Aorta (tissue), 5 donors: ENCODE measurements at regions not wholly inside any gene's neighbourhood (a gene's known extent, or its start where the extent isn't known, plus 50 kb on each side); places are given as distances from the start of the nearest gene placed in this dataset.
"Not testable (repeated sequence)": the region's sequence is repeated elsewhere in the genome, so short reads cannot be mapped to it uniquely, and the experiment has no call there.

Source experiments
- ATAC-seq: fragments of 200-7000 bp; cut with Tn5 transposase; one replicate; pipeline ENCODE4 v1.9.1; 2022; ENCODE audit warnings: moderate library complexity; ENCODE audit not compliant: low FRiP score
- DNase-seq, 2 donors: peaks; one replicate each; pipeline ENCODE4 v3.0.0-alpha.2; 2020
- H3K27ac ChIP-seq, 2 donors: one replicate each; pipeline ENCODE4 v1.5.1; 2013; ENCODE audit warnings: low read length in 2 of 2, mild to moderate bottlenecking in 2 of 2, moderate library complexity in 2 of 2, control low read depth in 1 of 2, inconsistent platforms in 1 of 2, low read depth in 1 of 2
- H3K27me3 ChIP-seq, 2 donors: one replicate each; pipeline ENCODE4 v1.6.1; 2013; ENCODE audit warnings: control low read depth in 1 of 2, low read length in 1 of 2, mild to moderate bottlenecking in 1 of 2, moderate library complexity in 1 of 2; ENCODE audit not compliant: insufficient read depth in 2 of 2, control insufficient read depth in 1 of 2
- H3K36me3 ChIP-seq, 2 donors: one replicate each; pipeline ENCODE4 v1.6.1; 2013; ENCODE audit warnings: control low read depth in 1 of 2, low read length in 1 of 2, mild to moderate bottlenecking in 1 of 2; ENCODE audit not compliant: insufficient read depth in 2 of 2, control insufficient read depth in 1 of 2
- H3K4me1 ChIP-seq, 2 donors: one replicate each; pipeline ENCODE4 v1.6.1; 2013; ENCODE audit warnings: low read length in 2 of 2, control low read depth in 1 of 2, mild to moderate bottlenecking in 1 of 2, moderate library complexity in 1 of 2; ENCODE audit not compliant: insufficient read depth in 2 of 2, control insufficient read depth in 1 of 2
- H3K4me3 ChIP-seq, 2 donors: one replicate each; pipeline ENCODE4 v1.5.1; 2013; ENCODE audit warnings: low read length in 2 of 2, control low read depth in 1 of 2, mild to moderate bottlenecking in 1 of 2
- H3K9me3 ChIP-seq: one replicate; pipeline ENCODE4 v1.6.1; 2013; ENCODE audit warnings: mild to moderate bottlenecking, low read length; ENCODE audit not compliant: control insufficient read depth
- WGBS, 2 donors: extraction: QIAGEN DNeasy Blood & Tissue Kit; methylation state at CpG; one replicate each; pipeline ENCODE4 v1.1.7; 2013; 5-methylcytosine and 5-hydroxymethylcytosine counted together
- intact Hi-C, 2 donors: fragments of 100-400 bp; cut with DNase I; formaldehyde crosslinking; loops; one replicate each; pipeline versions ENCODE4 v1.14.2 to v1.15.0; 2022
- donor health status: healthy with polysubstance abuse.
- donor health status: Bipolar disorder and iron deficiency.
- donor health status: DM: no; HTN: no; CAD: no.
- donor health status: DM: no; HTN: no; CAD: no.
- donor health status: DM: yes; HTN: yes; CAD: no.

DNA sequence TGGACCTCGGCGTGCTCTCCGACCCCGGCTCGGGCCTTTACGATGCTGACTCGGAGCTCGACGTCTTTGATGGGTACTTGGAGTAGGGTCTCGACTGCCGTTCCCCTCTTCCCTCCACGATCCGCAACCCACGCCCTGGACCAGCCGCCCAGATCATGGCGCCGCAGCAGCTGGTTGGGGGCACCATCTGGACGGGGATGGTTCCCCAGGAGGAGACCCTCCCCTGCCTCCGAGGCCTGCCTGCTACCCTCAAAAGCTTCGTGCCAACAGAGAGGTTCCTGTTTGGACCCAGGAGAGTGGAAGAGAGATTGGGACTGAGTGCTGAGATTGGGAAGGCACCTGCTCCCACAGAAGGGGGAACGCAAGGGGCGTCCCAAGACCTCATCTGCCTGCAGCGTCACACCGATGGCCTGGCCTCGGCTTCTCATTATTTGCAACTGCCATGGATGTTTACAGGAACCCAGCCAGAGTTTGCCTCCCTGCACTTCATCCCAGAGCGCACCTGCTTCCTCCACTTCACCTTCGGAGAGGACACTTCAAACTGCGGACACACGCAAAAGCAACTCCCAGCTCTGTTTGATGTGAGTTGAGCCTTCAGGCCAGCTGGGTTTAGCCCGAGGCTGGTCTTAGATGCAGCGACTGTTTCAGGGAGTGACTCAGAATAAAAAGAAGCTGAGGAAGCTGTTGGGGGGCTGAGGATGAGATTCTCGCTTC lies 58.9 kb downstream of the GOLGA6L7 start:
- H3K4me3 ChIP-seq: peak overlapping the region in 1 of 2 donors; percentile 4
- H3K27me3 ChIP-seq, intact Hi-C loops, H3K9me3 ChIP-seq, H3K36me3 ChIP-seq, H3K4me1 ChIP-seq: not testable (repeated sequence)
- H3K27ac ChIP-seq: peak overlapping the region; percentile 58 to 67
- WGBS, 2 donors: 17 to 61% methylated on average over 22 of the region's 32 CpGs
- DNase-seq (peak in 1 of 2 donors; percentile 61), ATAC-seq (peak; percentile 47)

DNA sequence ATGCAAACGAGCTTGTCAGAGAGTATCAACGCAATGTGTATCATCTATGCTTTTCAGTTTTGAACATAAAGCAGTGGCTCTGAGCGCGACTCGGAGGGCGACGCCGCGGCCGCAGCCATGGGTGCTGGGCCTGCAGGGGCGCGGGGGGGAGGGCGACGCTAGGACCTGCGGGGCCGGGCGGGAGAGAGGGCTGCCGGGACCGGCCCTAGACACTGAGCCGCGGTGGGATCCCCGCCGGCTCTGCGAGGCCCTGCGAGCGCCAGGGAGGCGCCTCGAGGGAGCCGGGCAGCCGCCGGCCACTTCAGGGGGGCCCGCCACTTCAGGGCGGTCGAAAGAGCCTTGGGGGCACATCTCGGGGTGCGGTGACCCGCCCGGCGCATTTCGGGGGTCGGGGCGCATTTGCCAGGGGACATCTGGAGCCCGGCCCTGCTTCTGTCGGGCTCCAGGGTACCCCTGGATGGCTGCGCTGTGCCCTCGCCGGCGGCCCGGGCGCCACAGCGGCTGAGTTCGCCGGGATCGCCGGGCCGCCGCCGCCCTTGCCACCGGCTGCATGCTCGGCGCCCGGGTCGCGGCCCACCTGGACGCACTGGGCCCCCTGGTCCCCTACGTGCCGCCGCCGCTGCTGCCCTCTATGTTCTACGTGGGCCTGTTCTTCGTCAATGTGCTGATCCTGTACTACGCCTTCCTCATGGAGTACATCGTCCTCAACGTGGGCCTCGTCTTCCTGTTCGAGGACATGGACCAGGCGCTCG lies 59.6 kb downstream of the GOLGA6L7 start:
- H3K4me1 ChIP-seq, H3K9me3 ChIP-seq, H3K27me3 ChIP-seq, intact Hi-C loops, H3K36me3 ChIP-seq: not testable (repeated sequence)
- ATAC-seq: peak; percentile 80
- peak overlapping the region in 1 of 2 donors; percentile 61 for H3K4me3 ChIP-seq
- WGBS, 2 donors: 1 to 2% methylated on average over 28 to 44 of the region's 78 CpGs
- DNase-seq: peak in 1 of 2 donors; percentile 42
- peak overlapping the region; percentile 51 to 83 for H3K27ac ChIP-seq

DNA sequence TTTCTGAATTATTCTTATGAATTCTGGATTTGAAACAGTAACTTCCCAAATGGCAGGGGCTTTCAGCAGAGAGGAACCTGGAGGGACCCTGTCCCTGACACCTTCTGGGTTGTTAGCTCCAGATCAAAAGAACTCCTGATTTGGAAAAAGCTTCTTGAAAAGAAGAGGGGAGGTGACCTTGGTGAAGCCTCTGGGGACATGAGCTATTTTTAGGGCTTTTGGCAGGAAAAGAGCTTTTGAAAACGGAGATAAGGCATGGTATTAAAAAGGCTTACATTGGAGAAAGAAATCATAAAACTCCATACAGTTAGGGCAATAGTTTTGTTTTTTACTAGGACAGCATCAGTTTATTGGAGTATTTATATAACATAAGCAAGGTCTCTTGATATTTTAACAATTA lies 60.3 kb downstream of the GOLGA6L7 start:
- H3K36me3 ChIP-seq, H3K27me3 ChIP-seq, intact Hi-C loops, H3K4me1 ChIP-seq, H3K4me3 ChIP-seq, H3K9me3 ChIP-seq, DNase-seq: not testable (repeated sequence)
- ATAC-seq: peak; percentile 42
- peak overlapping the region in 1 of 2 donors; percentile 51 for H3K27ac ChIP-seq
- WGBS, 2 donors: 0 to 8% methylated on average over 1 of the region's 1 CpG

DNA sequence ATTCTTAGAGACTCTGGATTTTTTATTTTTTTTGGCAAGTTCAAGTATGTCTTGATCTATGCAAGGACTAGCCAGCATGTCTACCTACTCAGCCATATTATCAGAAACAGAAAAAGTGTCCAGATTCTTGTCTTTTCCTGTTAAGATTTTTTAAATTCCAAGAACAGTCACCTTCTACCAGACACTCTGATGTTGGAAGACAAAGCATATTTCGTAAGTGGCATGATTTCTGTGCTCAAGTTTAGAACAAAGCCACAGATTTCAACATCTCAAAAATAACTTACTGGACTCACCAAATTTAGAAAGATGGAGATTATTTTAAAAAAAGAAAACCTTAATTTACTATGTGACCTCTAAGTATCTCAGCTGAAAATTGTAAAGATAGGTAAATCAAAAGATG lies 61.9 kb downstream of the GOLGA6L7 start:
- no peaks in the 10 kb centered on the region for H3K4me1 ChIP-seq
- H3K36me3 ChIP-seq: no peaks in the 10 kb centered on the region
- H3K27ac ChIP-seq: no peak overlapping the region
- intact Hi-C loops: no loop called here
- ATAC-seq (no peak), DNase-seq (no peak)
- no peaks in the 10 kb centered on the region for H3K9me3 ChIP-seq
- H3K4me3 ChIP-seq: no peak overlapping the region
- no peaks in the 10 kb centered on the region for H3K27me3 ChIP-seq
- WGBS, 2 donors: 10 to 13% methylated on average over 1 of the region's 1 CpG

DNA sequence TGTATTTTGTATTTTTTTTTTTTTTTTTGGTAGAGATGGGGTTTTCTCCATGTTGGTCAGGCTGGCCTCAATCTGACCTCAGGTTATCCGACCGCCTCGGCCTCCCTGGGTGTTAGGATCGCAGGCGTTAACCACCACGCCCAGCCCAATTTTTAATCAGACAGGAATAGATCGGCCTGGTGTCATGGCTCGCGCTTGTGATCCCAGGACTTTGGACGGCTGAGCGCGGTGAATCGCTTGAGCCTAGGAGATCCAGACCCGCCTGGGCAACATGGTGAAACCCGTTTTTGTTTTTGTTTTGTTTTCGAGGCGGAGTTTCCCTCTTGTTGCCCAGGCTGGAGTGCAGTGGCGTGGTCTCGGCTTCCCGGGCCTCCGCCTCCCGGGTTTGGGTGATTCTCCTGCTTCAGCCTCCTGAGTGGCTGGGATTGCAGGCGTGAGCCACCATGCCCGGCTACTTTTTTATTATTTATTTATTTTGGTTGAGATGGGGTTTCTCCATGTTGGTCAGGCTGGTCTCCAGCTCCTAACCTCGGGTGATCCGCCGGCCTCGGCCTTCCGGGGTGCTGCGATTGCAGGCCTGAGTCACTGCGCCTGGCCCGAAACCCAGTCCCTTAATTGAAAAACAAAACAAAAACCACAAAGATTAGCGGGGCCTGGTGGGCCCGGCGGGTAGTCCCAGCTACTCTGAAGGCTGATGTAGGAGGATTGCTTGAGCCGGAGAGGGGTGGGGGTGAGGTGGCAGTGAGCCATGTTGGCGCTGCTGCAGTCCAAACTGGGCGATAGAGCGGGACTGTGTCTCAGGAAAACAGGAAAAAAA lies 63.9 kb downstream of the GOLGA6L7 start:
- H3K27ac ChIP-seq: peak overlapping the region in 1 of 2 donors; percentile 38
- H3K9me3 ChIP-seq, ATAC-seq, H3K27me3 ChIP-seq, H3K4me3 ChIP-seq, H3K4me1 ChIP-seq, intact Hi-C loops, H3K36me3 ChIP-seq: not testable (repeated sequence)
- peak; percentile 67 to 81 for DNase-seq
- WGBS, 2 donors: 61 to 73% methylated on average over 36 to 39 of the region's 39 CpGs

DNA sequence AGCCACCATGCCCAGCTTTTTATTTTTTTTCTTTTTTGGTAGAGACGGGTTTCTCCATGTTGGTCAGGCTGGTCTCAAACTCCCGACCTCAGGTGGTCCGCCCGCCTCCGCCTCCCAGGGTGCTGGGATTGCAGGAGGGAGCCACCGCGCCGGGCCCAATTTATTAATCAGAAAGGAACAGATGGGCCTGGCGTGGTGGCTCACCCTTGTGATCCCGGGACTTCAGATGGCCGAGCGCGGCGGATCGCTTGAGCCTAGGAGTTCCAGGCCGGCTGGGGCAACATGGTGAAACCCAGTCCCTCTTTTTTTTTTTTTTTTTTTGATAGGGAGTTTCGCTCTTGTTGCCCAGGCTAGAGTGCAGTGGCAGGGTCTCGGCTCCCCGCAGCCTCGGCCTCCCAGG lies 64.6 kb downstream of the GOLGA6L7 start:
- no peaks in the 10 kb centered on the region for H3K27me3 ChIP-seq
- no peak for ATAC-seq
- H3K4me1 ChIP-seq: no peaks in the 10 kb centered on the region
- WGBS, 2 donors: 99% methylated on average over 20 of the region's 20 CpGs
- H3K27ac ChIP-seq: no peak overlapping the region
- no peaks in the 10 kb centered on the region for H3K36me3 ChIP-seq
- no peak overlapping the region for H3K4me3 ChIP-seq
- intact Hi-C loops: no loop called here
- DNase-seq: peak in 1 of 2 donors; percentile 36
- H3K9me3 ChIP-seq: no peaks in the 10 kb centered on the region

DNA sequence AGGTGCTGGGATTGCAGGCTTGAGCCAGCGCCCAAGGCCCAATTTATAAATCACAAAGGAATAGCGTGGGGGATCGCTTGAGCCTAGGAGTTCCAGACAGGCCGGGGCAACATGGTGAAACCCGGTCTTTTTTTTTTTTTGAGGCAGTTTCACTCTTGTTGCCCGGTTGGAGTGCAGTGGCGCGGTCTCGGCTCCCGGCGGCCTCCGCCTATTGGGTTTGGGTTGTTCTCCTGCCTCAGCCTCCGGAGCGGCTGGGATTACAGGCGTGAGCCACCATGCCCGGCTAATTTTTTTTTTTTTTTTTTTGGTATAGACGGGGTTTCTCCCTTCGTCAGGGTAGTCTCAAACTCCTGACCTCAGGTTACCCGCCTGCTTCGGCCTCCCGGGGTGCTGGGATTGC lies 65.0 kb downstream of the GOLGA6L7 start:
- intact Hi-C loops: no loop called here

DNA sequence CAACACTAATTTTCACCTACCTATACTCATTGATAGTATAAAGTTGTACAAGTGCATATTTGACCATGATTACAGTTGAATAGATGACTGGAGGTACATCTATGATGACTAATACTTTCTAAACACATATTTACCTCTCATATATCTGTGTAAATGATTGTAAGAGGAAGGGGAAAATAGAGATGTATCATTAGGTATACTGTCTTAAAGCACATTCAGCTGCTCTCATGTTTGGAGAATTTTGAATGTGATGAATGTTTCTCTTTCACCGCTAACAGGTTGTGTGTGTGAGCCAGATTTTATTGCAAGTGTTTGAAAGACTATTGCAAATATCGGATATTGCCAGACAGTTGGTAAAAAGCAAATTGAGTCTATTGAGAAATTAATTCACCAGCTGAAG lies 66.2 kb upstream of the GOLGA8M start:
- DNase-seq, H3K27ac ChIP-seq, H3K36me3 ChIP-seq, H3K27me3 ChIP-seq, intact Hi-C loops, ATAC-seq, H3K9me3 ChIP-seq, H3K4me3 ChIP-seq, H3K4me1 ChIP-seq: not testable (repeated sequence)
- 69 to 82% methylated on average over 2 of the region's 2 CpGs for WGBS, 2 donors

More for the DNA sequence above, 65.0 kb downstream of the GOLGA6L7 start:
- no peaks in the 10 kb centered on the region for H3K36me3 ChIP-seq
- 98% methylated on average over 19 to 21 of the region's 21 CpGs for WGBS, 2 donors
- peak in 1 of 2 donors; percentile 26 for DNase-seq
- H3K4me3 ChIP-seq: no peak overlapping the region
- H3K27me3 ChIP-seq: no peaks in the 10 kb centered on the region
- H3K27ac ChIP-seq: no peak overlapping the region
- H3K4me1 ChIP-seq: no peaks in the 10 kb centered on the region
- no peaks in the 10 kb centered on the region for H3K9me3 ChIP-seq
- no peak for ATAC-seq
